Ectodermal cell (in vitro differentiated cells): ENCODE measurements at regions not wholly inside any gene's neighbourhood (a gene's known extent, or its start where the extent isn't known, plus 50 kb on each side); places are given as distances from the start of the nearest gene placed in this dataset.

Experiments
- H3K27ac ChIP-seq: 2 replicates; pipeline ENCODE4 v1.7.0; 2013; ENCODE audit warnings: mild to moderate bottlenecking, low read depth, low read length; ENCODE audit not compliant: insufficient read depth, poor library complexity, severe bottlenecking
- H3K27me3 ChIP-seq: 2 replicates; pipeline ENCODE4 v1.7.0; 2013; ENCODE audit warnings: mild to moderate bottlenecking, low read length; ENCODE audit not compliant: insufficient read depth, control insufficient read depth, poor library complexity, severe bottlenecking
- H3K36me3 ChIP-seq: one replicate; pipeline ENCODE4 v1.7.0; 2013; ENCODE audit warnings: low read length; ENCODE audit not compliant: control insufficient read depth, insufficient read depth
- H3K4me1 ChIP-seq: one replicate; pipeline ENCODE4 v1.7.0; 2013; ENCODE audit warnings: low read length; ENCODE audit not compliant: control insufficient read depth, insufficient read depth
- H3K4me3 ChIP-seq: 2 replicates; pipeline ENCODE4 v1.7.0; 2013; ENCODE audit warnings: low read depth, low read length, control low read depth; ENCODE audit not compliant: insufficient read depth
- H3K9me3 ChIP-seq: 2 replicates; pipeline ENCODE4 v1.7.0; 2013; ENCODE audit warnings: mild to moderate bottlenecking, low read length, moderate library complexity; ENCODE audit not compliant: control insufficient read depth
- WGBS, 2 experiments: methylation state at CpG; one replicate each; pipeline ENCODE4 v1.1.7; 2013; ENCODE audit warnings: missing lambda C conversion rate in 2 of 2; 5-methylcytosine and 5-hydroxymethylcytosine counted together

DNA sequence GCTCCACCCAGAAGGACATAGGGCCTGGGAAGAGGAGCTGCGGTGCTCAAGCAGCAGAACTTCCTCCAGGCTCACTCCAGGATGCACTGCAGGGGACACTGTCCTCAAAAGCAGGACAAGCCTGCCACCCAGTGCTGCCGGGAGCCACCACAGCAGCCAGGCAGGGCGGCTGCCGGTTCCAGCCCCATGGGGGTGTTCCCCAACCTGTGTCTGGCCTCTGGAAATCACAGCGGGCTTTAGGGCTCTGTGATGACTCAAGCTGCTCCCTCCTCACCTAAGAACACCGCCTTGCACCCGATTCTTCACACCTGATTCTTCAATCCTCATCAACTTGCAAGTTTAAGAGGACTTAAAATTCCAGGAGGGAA lies 71.9 kb upstream of the SLC6A11 start:
- no peaks in the 10 kb centered on the region for H3K9me3 ChIP-seq
- H3K27me3 ChIP-seq: peaks cover 11% of the 10 kb centered on the region
- H3K4me1 ChIP-seq: no peaks in the 10 kb centered on the region
- H3K4me3 ChIP-seq: no peak overlapping the region
- WGBS, 2 experiments: 43 to 50% methylated on average over 7 of the region's 7 CpGs
- no peaks in the 10 kb centered on the region for H3K36me3 ChIP-seq
- no peak overlapping the region for H3K27ac ChIP-seq

DNA sequence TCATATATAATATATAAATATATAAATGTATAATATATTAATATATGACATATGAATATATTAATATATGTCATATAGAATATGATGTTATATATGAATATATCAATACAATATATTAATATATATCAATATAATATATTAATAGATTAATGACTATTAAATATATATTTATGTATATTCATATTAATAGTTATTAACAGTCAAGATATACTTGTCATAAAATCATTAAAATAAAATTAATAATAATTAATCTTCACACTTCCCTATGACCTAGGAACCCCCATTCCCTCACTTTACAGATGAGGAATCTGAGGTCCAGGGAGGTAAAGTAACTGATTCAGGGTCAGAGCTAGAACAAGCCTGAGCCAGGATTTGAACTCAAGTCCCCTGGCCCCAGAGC lies 70.6 kb upstream of the SLC6A11 start:
- peaks cover 17% of the 10 kb centered on the region for H3K27me3 ChIP-seq

DNA sequence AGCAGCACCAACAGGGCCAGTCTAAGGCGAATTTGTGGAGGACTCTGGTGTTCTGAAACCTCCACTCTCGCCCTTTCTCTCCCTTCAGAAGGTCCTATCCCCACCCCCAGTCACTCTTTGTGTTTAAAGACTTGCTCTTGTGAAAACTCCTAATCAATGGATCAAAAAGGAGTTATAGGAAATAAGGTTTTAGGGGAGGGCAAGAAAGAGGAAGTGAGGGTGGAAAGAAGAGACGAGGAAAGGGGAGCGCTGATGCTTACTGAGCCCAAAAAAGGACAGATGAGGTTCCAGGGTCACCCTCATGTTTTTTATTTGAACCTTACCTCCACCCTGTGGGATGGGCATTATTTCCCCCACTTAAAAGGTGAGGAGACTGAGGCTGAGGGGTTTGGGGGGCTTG lies 70.0 kb upstream of the SLC6A11 start:
- H3K27me3 ChIP-seq: peaks cover 23% of the 10 kb centered on the region
- H3K27ac ChIP-seq: no peak overlapping the region
- no peaks in the 10 kb centered on the region for H3K36me3 ChIP-seq
- no peaks in the 10 kb centered on the region for H3K9me3 ChIP-seq
- 75 to 80% methylated on average over 3 to 4 of the region's 4 CpGs for WGBS, 2 experiments
- no peak overlapping the region for H3K4me3 ChIP-seq
- H3K4me1 ChIP-seq: no peaks in the 10 kb centered on the region

More for the DNA sequence above, 70.6 kb upstream of the SLC6A11 start:
- Histone ChIP-seq H3K27ac (no peak overlapping the region), H3K36me3 (no peaks in the 10 kb centered on the region), H3K4me3 (no peak overlapping the region), H3K9me3 (no peaks in the 10 kb centered on the region), H3K4me1 (no peaks in the 10 kb centered on the region)

DNA sequence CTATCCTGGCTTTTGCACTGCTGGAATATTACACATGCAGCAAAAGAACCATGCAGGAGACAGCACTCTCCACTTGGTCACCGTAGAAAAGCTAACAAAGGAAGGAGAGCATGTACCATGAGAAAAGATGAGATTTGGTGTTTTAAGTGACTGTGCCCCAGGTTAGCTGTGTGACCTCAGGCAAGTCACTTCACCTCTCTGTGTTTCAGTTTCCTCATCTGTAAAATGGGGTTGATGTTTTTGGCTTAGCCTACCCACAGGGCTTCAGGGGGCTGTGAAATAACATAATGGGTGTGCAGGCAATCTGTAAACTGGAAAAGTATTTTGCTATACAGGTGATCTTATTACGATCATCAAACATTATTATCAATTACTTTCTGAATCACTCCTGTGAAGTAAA lies 69.3 kb upstream of the SLC6A11 start:
- Histone ChIP-seq H3K4me3 (no peak overlapping the region), H3K36me3 (no peaks in the 10 kb centered on the region), H3K9me3 (no peaks in the 10 kb centered on the region), H3K27me3 (peaks cover 26% of the 10 kb centered on the region), H3K27ac (no peak overlapping the region), H3K4me1 (no peaks in the 10 kb centered on the region)
- WGBS, 2 experiments: 89 to 98% methylated on average over 1 to 2 of the region's 2 CpGs

DNA sequence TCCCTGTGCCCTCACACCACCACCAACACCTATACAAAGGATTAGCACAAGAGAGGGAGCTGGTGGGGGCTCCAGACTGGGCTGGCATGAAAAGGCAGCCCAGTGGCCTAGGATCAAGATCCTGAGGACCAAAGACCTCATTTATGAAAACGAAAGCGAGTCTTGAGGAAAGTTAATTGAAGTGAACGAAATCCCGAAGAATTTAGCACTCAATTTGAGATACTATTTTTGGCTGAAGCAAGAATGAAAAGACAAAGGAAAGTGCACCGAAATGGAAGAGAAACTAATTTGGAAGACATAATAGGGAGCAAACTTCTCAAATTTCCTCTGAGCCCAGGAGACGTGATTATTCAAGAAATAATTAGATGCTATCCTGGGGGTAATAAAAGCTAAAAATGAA lies 68.7 kb upstream of the SLC6A11 start:
- 85% methylated on average over 6 of the region's 6 CpGs for WGBS, 2 experiments
- no peaks in the 10 kb centered on the region for H3K4me1 ChIP-seq
- H3K27me3 ChIP-seq: peaks cover 26% of the 10 kb centered on the region
- H3K36me3 ChIP-seq: no peaks in the 10 kb centered on the region
- no peak overlapping the region for H3K27ac ChIP-seq
- H3K4me3 ChIP-seq: no peak overlapping the region
- no peaks in the 10 kb centered on the region for H3K9me3 ChIP-seq

DNA sequence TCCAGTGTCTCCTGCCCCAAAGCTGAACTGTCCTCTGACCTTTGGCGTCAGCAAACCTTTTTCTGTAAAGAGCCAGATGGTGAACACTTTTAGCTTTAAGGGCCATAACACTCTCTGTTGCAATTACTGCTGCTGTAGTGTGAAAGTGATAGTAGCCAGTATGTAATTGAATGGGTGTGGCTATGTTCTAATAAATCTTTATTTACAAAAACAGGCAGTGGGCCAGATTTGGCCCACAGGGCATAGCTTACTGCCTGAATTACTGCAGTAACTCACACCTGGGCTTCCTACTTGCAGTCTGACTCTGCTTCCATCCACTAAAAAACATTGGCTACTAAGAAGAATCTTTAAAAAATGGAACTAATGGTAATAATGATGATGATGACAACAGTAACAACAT lies 68.0 kb upstream of the SLC6A11 start:
- H3K4me1 ChIP-seq: no peaks in the 10 kb centered on the region
- no peaks in the 10 kb centered on the region for H3K36me3 ChIP-seq
- no peak overlapping the region for H3K4me3 ChIP-seq
- 74 to 78% methylated on average over 1 of the region's 1 CpG for WGBS, 2 experiments
- no peaks in the 10 kb centered on the region for H3K9me3 ChIP-seq
- H3K27me3 ChIP-seq: peaks cover 33% of the 10 kb centered on the region
- no peak overlapping the region for H3K27ac ChIP-seq

DNA sequence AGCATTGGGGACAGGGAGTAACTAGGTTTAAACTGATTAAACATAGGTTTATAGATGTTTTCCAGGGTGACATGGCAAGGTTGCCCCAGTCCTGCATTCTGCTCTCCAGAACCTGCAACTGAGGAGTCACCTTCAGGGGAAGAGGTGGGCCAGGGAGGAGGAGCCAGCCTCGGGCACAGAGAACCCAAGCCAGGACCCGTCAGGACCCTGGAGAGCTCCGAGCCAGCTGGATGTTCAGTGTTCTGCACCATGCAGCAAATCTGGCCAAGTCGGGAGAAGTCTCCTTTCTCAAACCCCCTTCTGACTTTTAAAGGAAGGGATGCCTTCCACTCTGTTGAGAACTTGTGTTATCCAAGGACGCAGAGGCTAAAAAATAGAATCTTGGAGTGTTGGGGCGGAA lies 62.1 kb upstream of the SLC6A11 start:
- peaks cover 48% of the 10 kb centered on the region for H3K27me3 ChIP-seq
- WGBS, 2 experiments: 15 to 20% methylated on average over 6 of the region's 6 CpGs
- no peaks in the 10 kb centered on the region for H3K4me1 ChIP-seq
- H3K4me3 ChIP-seq: no peak overlapping the region
- H3K36me3 ChIP-seq: no peaks in the 10 kb centered on the region
- no peak overlapping the region for H3K27ac ChIP-seq
- no peaks in the 10 kb centered on the region for H3K9me3 ChIP-seq

DNA sequence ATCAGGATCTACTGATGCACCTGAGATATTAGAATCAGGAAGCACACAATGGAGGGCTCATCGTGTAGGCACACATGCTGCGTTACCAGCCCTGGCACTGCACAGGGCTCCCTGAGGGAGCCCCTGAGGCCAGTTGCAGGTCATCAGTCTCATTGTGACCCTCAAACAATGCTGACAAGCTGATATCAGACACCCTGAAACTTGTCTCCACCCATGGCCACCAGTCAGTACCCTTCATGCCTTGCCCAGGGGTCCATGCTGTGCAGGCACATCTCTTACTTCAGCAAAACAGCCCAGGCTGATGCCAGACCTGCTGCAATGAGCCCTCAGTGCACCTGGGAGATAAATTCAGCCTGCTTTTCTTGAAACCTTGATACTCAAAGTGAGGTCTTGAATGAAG lies 59.5 kb upstream of the SLC6A11 start:
- peaks cover 29% of the 10 kb centered on the region for H3K27me3 ChIP-seq
- no peaks in the 10 kb centered on the region for H3K9me3 ChIP-seq
- 80 to 87% methylated on average over 2 of the region's 2 CpGs for WGBS, 2 experiments
- H3K36me3 ChIP-seq: no peaks in the 10 kb centered on the region
- H3K4me1 ChIP-seq: no peaks in the 10 kb centered on the region
- H3K27ac ChIP-seq: no peak overlapping the region
- no peak overlapping the region for H3K4me3 ChIP-seq

DNA sequence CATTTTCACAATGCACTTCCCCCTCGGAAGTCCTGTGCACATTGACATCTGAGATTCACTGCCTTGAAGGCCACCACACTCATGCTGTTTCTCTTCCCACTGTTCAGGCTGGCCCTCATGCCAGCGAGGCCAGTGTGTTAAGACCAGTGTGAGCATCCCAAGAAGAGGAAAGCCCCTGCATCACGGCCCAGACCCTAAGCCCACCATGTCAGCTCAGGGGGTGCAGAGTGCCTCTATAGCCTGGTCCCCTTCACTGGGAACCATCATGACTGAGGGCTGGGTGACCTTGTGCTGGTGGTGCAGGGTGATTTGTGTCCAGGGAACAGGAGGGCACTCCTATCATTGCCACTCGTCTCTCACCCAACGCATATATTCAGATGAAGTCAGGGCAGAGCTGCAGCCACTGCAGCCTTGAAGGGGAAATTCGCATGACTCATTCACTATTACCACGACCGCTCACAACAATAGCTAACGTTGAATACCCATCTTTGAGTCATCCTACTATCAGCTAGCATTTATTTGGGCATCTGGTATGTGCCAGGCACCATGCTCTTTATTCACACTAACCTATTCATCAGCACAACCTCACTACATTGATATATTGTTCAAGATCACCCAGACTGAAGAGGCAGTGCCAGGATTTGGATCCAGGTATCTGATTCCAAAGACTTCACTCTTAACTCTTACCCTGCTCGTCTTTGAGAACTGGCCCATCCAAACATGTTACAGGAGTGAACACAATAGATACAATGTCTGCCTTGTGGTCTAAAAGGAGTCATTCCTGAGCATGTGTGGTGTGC lies 58.8 kb upstream of the SLC6A11 start:
- Histone ChIP-seq H3K36me3 (no peaks in the 10 kb centered on the region), H3K27me3 (peaks cover 29% of the 10 kb centered on the region), H3K4me3 (no peak overlapping the region), H3K27ac (no peak overlapping the region), H3K4me1 (no peaks in the 10 kb centered on the region), H3K9me3 (no peaks in the 10 kb centered on the region)
- WGBS, 2 experiments: 52 to 54% methylated on average over 10 of the region's 10 CpGs

DNA sequence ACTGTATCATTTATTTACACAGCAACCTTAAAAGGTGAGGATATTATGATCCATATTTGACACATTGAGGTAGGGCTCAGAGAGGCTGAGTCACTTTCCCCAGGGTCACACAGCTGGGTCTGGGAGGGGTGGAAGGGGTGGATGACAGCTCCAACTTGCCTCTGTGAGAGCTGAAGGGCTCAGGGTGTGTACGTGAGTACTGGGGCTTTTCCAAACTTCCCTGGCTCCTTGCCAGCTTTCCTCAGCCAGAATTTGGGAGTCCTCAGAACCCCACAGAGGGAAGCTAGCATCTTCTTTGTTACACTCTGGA lies 58.3 kb upstream of the SLC6A11 start:
- WGBS, 2 experiments: 61 to 62% methylated on average over 1 of the region's 1 CpG
- Histone ChIP-seq H3K27me3 (peaks cover 25% of the 10 kb centered on the region), H3K9me3 (no peaks in the 10 kb centered on the region), H3K36me3 (no peaks in the 10 kb centered on the region), H3K27ac (no peak overlapping the region), H3K4me1 (no peaks in the 10 kb centered on the region), H3K4me3 (no peak overlapping the region)
